ENCODE measurements at regions not wholly inside any gene's neighbourhood (a gene's known extent, or its start where the extent isn't known, plus 50 kb on each side); places are given as distances from the start of the nearest gene placed in this dataset.

DNA sequence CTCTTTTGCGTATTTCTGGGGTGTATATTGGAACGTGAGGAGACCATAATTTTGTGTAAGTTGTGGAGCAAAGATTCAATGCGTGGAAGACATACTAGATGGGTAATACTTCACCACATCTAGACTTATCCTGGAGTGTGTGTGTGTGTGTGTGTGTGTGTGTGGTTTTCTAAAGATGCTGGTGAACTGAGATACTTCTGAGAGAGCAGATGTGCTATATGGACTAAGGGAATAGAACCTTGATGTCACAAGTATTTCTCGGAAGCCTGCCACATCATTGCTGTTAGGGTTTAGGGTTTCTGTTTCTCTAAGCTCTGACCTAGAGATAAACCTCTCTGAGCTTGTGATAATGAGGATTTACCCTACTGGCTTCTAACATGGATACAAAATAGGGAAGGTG lies 138.8 kb downstream of the DACT1 start:
- no peak for TF ChIP-seq POLR2A (IDR thresholded peaks at IDR 0.05; ENCODE audit: low read depth, low read length)
- FAIRE-seq, result no peak
- DNase-seq (ENCODE audit: insufficient read length, low spot score), result no peak

DNA sequence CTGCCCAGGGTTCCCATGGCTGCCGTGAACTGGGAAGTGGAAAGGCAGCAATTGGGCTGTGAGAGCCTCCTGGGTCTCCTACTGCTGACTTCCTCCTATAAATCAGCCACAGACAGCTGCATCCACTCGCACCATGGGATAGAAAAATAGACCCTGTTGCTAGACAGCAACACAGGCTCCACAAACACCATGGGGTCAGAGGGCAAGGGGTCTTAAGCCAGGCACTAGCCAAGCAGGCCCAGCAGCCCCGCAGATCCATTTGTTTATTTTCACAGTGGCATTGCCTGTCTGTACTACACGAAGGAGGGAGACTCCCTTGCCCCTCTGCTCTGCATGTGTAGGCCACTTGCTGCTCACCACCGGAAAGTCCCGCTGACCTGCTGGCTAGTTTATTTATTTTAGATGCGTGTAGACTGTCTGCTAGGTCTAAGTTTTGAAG lies 139.8 kb downstream of the DACT1 start:
- FAIRE-seq (no peak), DNase-seq (ENCODE audit: insufficient read length, low spot score) (no peak)
- no peak for TF ChIP-seq POLR2A (IDR thresholded peaks at IDR 0.05; ENCODE audit: low read depth, low read length)

DNA sequence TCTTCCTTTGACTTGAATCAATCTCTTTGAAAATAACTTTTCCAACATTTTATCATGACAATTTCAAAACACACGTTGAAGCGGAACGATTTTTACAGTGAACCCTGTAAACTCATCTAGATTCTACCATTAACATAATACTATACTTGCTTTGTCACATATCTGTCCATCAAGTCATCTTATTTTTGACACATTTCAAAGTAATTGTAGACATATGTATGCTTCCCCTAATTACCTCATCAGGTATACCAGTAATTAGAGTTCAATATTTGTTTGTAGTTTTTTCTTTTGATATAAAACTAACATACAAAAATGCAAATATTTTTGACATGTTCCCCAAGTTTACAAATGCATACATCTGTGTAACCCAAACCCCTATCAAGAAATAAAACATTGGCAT lies 140.4 kb downstream of the DACT1 start:
- no peak for FAIRE-seq
- no peak for TF ChIP-seq POLR2A (IDR thresholded peaks at IDR 0.05; ENCODE audit: low read depth, low read length)
- no peak for DNase-seq (ENCODE audit: insufficient read length, low spot score)

DNA sequence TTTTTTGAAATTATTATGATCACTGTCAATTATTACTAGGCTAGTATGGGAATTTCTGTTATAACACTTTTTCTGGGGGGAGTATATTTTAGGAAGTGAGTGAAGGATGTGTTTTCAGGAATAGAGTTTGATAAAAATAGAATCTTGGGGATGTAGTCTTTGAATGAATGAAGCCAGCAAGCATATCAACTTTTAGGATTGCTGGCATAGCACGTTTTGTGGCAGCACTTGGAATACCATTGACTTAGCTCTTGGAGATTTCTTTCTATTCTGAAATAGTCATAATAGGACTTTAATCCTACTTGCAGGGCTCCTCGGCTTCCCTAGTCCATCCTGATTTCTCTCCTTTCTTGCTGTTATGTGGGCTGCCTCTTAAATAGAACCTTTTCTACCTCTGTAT lies 141.6 kb downstream of the DACT1 start:
- no peak for FAIRE-seq
- TF ChIP-seq POLR2A (IDR thresholded peaks at IDR 0.05; ENCODE audit: low read depth, low read length), result no peak
- DNase-seq (ENCODE audit: insufficient read length, low spot score), result no peak

DNA sequence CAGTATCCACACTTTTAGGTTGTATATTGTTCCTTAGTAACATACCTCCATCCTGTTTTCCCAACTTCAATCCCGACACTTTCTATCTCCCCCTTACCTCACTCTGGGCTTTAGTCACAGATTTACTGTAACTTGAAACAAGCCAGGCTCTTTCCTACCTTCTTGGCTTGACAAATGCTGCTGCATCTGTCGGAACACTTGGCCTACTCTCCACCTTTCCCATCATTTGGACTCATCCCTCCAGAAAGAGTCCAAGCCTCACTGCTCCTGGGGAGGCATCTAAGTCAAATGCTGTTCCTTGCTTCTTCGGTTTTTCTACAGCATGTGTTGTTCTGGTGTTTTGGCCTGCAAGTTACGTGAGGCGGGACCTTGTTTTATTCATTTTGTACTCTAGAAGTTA lies 142.4 kb downstream of the DACT1 start:
- TF ChIP-seq POLR2A (IDR thresholded peaks at IDR 0.05; ENCODE audit: low read depth, low read length), result no peak
- no peak for DNase-seq (ENCODE audit: insufficient read length, low spot score)

DNA sequence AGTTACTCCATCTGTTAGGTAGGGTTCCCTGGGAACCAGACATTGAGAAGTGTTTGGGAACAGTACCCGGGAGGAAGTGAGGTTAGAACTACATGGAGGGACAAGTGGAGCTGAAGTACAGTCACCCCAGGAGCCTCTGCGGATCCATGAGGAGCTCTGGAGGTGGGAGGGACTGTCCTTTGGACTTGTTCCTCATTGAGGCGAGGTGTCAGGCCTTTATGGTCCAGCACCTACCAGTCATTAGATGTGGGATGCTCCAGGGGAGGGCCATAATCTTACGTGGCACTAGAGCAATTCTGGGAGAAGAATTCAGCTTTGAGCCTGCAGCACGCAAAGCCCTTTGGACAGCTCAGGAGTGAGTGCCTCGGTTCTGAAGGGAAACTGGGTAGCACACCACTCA lies 142.8 kb downstream of the DACT1 start:
- no peak for TF ChIP-seq POLR2A (IDR thresholded peaks at IDR 0.05; ENCODE audit: low read depth, low read length)
- FAIRE-seq (no peak), DNase-seq (ENCODE audit: insufficient read length, low spot score) (no peak)

More for the DNA sequence above, 142.4 kb downstream of the DACT1 start:
- FAIRE-seq, result no peak

DNA sequence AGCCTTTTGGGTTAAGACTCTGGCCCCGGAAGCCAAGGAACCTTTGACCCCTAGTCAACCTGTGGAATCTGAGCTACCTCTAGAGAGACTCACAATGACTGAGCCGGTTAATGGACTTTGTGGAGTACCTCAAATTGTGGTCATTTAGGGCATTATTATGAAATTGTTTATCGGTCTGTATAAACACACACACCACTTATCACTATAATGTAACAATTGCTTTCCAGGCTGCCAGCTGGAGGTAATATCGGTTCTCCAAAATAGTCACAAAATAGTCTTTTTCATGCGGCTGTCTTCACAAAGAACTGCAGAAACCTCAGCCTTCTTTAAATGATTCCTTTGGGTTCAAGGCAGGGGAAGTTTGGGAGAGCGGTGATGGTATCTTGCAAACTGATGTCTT lies 144.2 kb downstream of the DACT1 start:
- DNase-seq (ENCODE audit: insufficient read length, low spot score), result no peak
- no peak for TF ChIP-seq POLR2A (IDR thresholded peaks at IDR 0.05; ENCODE audit: low read depth, low read length)
- no peak for FAIRE-seq

DNA sequence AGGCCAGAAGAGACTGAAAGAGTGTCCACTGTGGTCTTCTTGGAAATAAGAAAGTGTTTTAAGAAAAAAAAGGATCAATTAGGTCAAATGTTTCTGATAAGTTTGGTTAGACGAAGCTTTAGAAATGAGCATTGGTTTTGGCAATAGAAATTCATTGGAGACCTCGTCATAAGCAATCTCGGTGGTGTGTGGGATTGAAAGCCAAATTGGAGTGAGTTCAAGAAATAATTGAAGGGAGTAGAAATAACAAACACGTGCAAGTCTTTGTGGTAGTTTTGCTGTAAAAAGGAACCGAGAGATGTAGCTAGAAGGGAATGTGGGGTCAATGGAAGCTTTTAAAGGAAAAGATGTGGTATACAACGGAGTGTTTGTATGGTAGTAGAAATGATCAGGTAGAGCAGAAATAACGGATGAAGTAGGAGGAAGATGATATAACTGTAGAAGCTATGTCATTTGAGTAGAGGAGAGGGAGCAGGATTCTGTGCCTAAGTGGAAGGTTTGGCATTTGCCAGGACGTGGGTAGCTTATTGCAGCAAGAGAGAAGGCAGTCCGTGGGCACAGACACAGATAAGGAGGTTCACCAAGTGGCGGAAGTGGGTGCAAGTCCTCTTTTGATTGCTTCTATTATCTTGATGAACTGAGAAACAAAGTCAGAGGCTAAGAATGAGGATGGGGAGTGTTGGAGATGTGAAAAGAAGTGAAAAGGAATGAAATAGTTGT lies 146.2 kb downstream of the DACT1 start:
- FAIRE-seq, result no peak
- no peak for DNase-seq (ENCODE audit: insufficient read length, low spot score)
- no peak for TF ChIP-seq POLR2A (IDR thresholded peaks at IDR 0.05; ENCODE audit: low read depth, low read length)

DNA sequence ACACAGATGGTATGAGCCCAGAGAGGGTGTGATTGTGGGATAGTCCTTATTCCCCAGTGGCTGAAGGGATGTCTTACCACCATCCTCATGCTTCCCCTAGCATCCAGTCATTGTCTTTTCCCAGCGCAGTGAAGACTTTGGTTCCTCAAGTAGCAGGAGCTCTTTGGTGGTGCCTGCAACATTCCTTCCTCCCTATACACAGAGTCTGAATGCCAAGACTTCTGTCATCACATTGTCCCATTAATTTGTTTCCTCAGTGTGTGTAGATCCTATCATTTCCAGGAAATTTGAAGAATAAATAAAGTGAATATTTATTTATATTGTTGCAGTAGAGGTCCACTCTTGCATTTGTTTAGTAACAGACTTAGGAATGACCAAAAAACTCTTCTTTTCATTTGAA lies 147.2 kb downstream of the DACT1 start:
- DNase-seq (ENCODE audit: insufficient read length, low spot score) (no peak), FAIRE-seq (no peak)
- TF ChIP-seq POLR2A (IDR thresholded peaks at IDR 0.05; ENCODE audit: low read depth, low read length), result no peak

DNA sequence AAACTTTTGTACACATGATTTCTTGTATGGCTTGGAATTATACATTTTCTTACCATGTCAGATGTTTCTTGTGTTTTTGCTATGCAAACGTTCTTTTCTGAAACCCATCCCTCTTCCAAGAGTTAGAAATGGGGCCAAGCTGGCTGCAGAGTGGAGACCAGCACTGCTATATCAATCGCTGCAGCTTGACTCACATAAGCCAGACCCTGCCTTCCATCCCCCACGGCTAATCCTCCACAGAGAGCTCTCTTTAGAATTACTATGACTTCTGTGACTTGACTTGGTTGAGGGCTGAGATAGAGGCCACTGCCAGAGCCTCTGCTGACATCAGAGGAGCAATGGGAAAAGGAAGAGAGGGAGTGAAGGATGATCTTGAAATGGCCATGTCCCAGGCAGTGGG lies 147.9 kb downstream of the DACT1 start:
- TF ChIP-seq POLR2A (IDR thresholded peaks at IDR 0.05; ENCODE audit: low read depth, low read length), result no peak
- FAIRE-seq (no peak), DNase-seq (ENCODE audit: insufficient read length, low spot score) (no peak)

DNA sequence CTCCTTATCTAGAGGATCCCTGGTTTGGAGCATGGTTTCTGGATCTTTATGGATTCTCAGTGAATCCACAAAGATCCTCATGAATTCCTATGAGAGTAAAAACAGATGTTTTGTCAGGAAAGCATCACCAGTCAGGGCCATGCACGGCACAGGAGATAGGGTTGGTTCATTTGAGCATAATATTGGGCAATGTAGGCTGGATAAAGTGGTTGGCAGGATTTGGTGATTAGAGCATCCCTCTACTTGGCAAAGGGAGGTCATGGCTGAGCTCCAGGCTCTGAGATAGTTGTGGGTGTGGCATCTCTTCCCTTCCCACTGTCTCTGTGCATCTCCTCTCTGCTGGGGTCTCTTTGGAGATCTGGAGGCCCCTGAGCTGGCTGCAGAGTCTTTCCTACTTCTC lies 149.8 kb downstream of the DACT1 start:
- no peak for TF ChIP-seq POLR2A (IDR thresholded peaks at IDR 0.05; ENCODE audit: low read depth, low read length)
- DNase-seq (ENCODE audit: insufficient read length, low spot score) (no peak), FAIRE-seq (no peak)

DNA sequence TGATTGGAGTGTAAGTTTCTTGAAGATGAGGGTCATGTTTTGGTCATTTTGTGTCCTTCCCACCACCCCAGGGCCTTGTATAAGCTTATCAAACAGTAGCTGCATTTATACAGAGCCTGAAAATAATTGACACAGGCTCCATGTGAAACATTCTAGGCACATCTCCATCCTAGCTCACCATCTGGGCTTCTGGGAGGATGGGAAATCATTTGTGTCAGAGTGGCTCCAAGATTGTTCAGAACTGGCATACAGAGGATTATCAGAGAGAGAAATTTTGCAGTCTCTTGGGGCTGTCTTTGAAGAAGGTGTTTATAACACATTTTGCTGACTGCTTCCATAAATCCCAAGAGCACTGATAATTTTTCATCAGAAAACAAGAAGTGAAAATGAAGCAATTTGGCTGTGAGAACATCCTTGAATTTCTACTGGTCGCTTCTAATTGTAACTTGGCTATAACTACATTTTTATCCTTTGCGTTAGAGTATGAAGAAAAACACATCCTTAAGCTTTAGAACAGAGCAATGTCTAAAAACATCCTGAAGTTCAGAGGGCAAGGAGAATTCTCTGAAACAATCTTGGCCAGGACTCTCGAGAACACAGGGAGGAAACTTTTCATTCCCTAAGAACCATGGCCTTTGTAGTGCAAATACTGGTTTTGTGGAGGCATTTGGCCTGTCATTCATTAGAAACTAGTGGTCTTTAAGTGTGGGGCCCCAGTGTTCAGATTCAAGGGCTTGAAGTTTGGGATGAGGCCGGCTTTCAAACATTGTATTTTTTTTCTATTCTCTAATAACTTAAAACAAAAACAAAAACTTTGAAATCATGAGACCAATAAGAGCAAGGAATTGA lies 151.1 kb downstream of the DACT1 start:
- no peak for TF ChIP-seq POLR2A (IDR thresholded peaks at IDR 0.05; ENCODE audit: low read depth, low read length)
- FAIRE-seq (no peak), DNase-seq (ENCODE audit: insufficient read length, low spot score) (no peak)

DNA sequence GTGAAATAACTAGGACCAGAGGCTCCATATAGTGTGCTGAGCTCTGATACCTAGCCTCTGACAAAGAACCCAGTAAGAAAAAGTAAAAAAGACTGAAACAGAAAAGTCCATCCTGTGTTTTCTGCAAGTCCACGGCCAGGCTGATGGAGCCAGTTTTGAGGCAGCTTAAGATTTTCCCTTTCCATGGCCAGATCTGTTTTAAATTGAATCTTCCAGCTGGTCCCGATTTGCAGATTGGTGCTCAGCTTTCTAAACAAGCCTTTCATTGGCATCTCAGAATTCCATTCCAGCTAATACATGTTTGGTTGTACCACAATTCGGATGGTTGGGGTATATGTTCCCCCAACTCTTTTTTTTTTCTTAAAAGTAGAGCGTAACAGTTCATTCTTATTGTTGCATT lies 152.0 kb downstream of the DACT1 start:
- DNase-seq (ENCODE audit: insufficient read length, low spot score) (no peak), FAIRE-seq (no peak)
- no peak for TF ChIP-seq POLR2A (IDR thresholded peaks at IDR 0.05; ENCODE audit: low read depth, low read length)

DNA sequence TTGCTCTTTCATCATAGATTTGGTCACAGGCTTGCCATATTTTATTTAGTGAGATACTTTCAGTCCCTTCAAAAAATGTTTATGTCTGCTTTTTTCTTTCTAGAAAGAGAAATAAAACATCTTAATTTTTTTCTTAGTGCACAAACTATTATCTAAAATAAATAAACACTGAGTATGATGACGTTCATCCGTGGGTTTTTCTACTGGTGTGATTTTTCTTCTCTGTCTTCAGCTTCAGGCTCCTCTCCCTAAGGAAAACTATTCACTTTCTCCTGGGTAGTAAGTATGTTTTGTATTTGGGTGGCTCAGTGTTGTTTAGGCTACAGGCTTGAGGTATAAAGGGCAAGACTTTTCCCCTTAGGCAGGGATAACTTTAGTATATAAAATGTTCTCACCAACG lies 154.7 kb downstream of the DACT1 start:
- DNase-seq (ENCODE audit: insufficient read length, low spot score) (no peak), FAIRE-seq (no peak)
- TF ChIP-seq POLR2A (IDR thresholded peaks at IDR 0.05; ENCODE audit: low read depth, low read length), result no peak

Data from H54 (cell line).